Activated CD4-positive, alpha-beta T cell treated with anti-CD3 and anti-CD28 coated beads, Interleukin-2, amount 10 ng/mL, durations not matched to agents 7 days and 5 days (primary cell): ENCODE measurements at regions not wholly inside any gene's neighbourhood (a gene's known extent, or its start where the extent isn't known, plus 50 kb on each side); places are given as distances from the start of the nearest gene placed in this dataset.
"Not testable (repeated sequence)": the region's sequence is repeated elsewhere in the genome, so short reads cannot be mapped to it uniquely, and the experiment has no call there.

ENCODE experiments used
- CTCF ChIA-PET: fragments of 350-600 bp; sonication (Branson Sonifier 250); formaldehyde crosslinking; loops from one replicate; lab custom pipeline; 2021; ENCODE audit warnings: antibody characterized with exemption; lab: Charles Lee
- POLR2A ChIA-PET: fragments of 350-600 bp; sonication (Branson Sonifier 250); formaldehyde crosslinking; loops from one replicate; lab custom pipeline; 2021; ENCODE audit warnings: antibody characterized with exemption; lab: Charles Lee
- DNase-seq: peaks from one replicate; pipeline ENCODE4 v3.0.0-alpha.2; 2020
- H3K27ac Mint-ChIP-seq: one replicate; pipeline ENCODE4 v1.8.0; 2021; ENCODE audit warnings: mild to moderate bottlenecking, moderate library complexity, mixed read lengths
- H3K27me3 Mint-ChIP-seq: one replicate; pipeline ENCODE4 v1.8.0; 2021; ENCODE audit warnings: mixed read lengths
- H3K36me3 Mint-ChIP-seq: one replicate; pipeline ENCODE4 v1.8.0; 2021; ENCODE audit warnings: low read depth, mixed read lengths
- H3K4me1 Mint-ChIP-seq: one replicate; pipeline ENCODE4 v1.8.0; 2021; ENCODE audit warnings: mixed read lengths
- H3K4me3 Mint-ChIP-seq: one replicate; pipeline ENCODE4 v1.8.0; 2021; ENCODE audit warnings: mild to moderate bottlenecking, moderate library complexity, mixed read lengths
- H3K9me3 Mint-ChIP-seq: one replicate; pipeline ENCODE4 v1.8.0; 2021; ENCODE audit warnings: mixed read lengths

DNA sequence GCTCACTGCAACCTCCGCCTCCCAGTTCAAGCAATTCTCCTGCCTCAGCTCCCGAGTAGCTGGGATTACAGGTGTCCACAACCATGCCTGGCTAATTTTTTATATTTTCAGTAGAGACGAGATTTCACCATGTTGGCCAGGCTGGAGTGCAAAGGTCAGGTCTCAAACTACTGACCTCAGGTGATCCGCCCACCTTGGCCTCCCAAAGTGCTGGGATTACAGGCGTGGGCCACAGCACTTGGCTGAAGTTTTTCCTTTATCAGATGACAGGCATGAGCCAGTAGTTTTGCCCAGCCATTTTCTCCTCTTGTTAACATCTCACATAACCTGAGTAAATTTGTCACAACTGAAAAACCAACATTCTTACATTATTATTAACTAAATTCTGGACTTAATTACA, 470.7 kb upstream of the C16orf82 start:
- Mint-ChIP-seq H3K27ac (peak overlapping the region; percentile 31), H3K4me1 (peaks cover 68% of the 10 kb centered on the region), H3K36me3 (peaks cover 23% of the 10 kb centered on the region), H3K9me3 (peaks cover 13% of the 10 kb centered on the region)
- H3K27me3 Mint-ChIP-seq, DNase-seq, CTCF ChIA-PET, POLR2A ChIA-PET, H3K4me3 Mint-ChIP-seq: not testable (repeated sequence)

DNA sequence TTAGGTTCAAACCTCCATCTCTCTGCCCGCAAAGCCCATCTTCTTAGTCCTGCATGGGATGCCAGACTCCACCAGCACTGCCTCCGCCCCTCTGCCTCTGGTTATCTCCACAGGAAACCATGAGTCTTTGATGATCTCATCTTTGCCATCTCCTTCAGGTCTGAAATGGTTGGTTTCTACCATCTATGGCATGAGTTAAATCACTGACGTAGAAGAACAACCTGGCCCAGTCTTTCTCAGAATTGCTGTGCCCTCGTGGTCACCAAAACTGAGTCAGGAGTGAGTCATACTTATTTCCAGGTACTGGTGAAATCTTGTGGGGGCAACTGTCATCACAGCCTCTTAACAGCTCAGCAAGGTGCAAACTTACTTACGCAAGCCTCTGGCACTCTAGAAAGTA, 468.7 kb upstream of the C16orf82 start:
- H3K4me1 Mint-ChIP-seq = peaks cover 88% of the 10 kb centered on the region
- peak; percentile 85 for DNase-seq
- H3K36me3 Mint-ChIP-seq = peaks cover 28% of the 10 kb centered on the region
- H3K9me3 Mint-ChIP-seq = peaks cover 14% of the 10 kb centered on the region
- peak overlapping the region; percentile 91 for H3K27ac Mint-ChIP-seq
- peaks cover 4% of the 10 kb centered on the region for H3K27me3 Mint-ChIP-seq
- H3K4me3 Mint-ChIP-seq = peak overlapping the region; percentile 11
- ChIA-PET CTCF (no interaction called here), POLR2A (no interaction called here)

DNA sequence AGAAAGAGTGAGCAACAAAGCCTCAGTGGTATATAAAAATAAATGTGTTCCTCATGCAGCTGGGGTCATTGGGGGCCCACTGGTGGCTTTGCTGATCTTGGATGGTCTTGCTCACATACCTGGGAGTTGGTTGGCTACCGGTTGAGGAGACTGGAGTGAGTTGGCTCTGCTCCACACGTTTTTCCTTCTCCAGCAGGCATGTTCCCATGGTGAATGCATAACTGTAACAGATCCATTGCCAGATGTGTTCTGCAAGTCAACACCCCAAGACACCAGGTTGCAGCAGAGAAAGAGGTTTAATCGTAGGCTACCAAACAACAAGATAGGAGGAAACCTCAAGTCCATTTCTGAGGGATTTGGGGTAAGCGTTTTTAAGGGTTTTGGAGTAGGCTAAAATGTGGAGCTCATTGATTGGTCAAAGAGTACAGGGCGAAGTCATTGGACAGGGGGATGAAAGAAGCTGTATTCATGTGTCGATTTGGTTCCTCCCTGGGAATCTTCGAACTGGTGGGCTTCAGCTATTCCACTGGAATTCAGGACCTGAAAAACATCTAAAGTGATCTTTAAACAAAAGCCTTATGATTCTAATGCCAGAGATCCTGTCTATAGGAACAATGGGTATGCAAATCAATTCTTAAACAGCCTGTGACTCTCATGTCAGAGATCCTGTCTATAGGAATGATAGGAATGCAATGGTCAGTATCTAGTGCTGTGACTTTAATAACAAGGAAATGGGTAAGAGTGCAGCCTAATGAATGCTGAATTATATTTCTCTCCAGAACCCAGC, 467.5 kb upstream of the C16orf82 start:
- CTCF ChIA-PET = interaction anchor here (0.6 to 1.2 kb wide), 4 partner anchors 15 to 878 kb away, joined by 3 to 4 read pairs (median 4); no protein-coding TSS in a partner anchor
- peaks cover 14% of the 10 kb centered on the region for H3K9me3 Mint-ChIP-seq
- POLR2A ChIA-PET = interaction anchor here (0.7 kb wide), 1 partner anchor 67 kb away, joined by 3 read pairs; no protein-coding TSS in a partner anchor
- H3K4me3 Mint-ChIP-seq = peak overlapping the region; percentile 12
- peak overlapping the region; percentile 91 for H3K27ac Mint-ChIP-seq
- no peak for DNase-seq
- peaks cover 85% of the 10 kb centered on the region for H3K4me1 Mint-ChIP-seq
- peaks cover 31% of the 10 kb centered on the region for H3K36me3 Mint-ChIP-seq
- no peaks in the 10 kb centered on the region for H3K27me3 Mint-ChIP-seq

- ChIA-PET CTCF (interaction anchor here (0.6 to 0.7 kb wide), 2 partner anchors 61 to 879 kb away, joined by 3 to 4 read pairs; no protein-coding TSS in a partner anchor), POLR2A (interaction anchor here (0.7 kb wide), 1 partner anchor 66 kb away, joined by 3 read pairs; no protein-coding TSS in a partner anchor)
- no peak for DNase-seq
- H3K27me3 Mint-ChIP-seq = no peaks in the 10 kb centered on the region
- H3K4me1 Mint-ChIP-seq = peaks cover 86% of the 10 kb centered on the region
- H3K9me3 Mint-ChIP-seq = peaks cover 14% of the 10 kb centered on the region
- peak overlapping the region; percentile 91 for H3K27ac Mint-ChIP-seq
- peaks cover 31% of the 10 kb centered on the region for H3K36me3 Mint-ChIP-seq
- no peak overlapping the region for H3K4me3 Mint-ChIP-seq
These were observed 467.0 kb upstream of the C16orf82 start for GRCh38 chr16:26599785-26600104.

DNA sequence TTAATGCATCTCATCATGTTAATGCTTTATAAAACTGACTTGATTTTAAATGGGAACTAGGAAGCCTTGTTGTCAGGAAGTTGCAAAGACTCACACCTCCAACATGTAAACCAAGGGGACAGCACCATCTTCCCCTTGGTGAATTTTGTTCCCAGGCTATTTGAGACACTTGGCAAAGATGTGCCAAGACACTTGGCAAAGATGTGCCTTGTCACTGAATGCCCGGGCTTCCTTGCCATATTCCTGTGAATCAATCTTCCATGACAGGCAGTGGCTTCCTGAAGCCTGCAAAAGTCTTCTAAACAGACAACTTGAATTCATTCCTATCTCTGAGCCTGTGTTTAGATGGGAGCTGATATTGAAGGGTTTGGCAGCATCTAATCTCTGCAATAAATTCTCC, 465.4 kb upstream of the C16orf82 start:
- Mint-ChIP-seq H3K36me3 (peaks cover 28% of the 10 kb centered on the region), H3K4me1 (peaks cover 86% of the 10 kb centered on the region), H3K9me3 (peaks cover 15% of the 10 kb centered on the region), H3K27ac (peak overlapping the region; percentile 91), H3K4me3 (no peak overlapping the region), H3K27me3 (no peaks in the 10 kb centered on the region)
- POLR2A ChIA-PET = no interaction called here
- no peak for DNase-seq
- CTCF ChIA-PET = interaction anchor here (0.6 to 2.0 kb wide), 5 partner anchors 9 to 31 kb away, joined by 3 to 8 read pairs (median 3); no protein-coding TSS in a partner anchor

DNA sequence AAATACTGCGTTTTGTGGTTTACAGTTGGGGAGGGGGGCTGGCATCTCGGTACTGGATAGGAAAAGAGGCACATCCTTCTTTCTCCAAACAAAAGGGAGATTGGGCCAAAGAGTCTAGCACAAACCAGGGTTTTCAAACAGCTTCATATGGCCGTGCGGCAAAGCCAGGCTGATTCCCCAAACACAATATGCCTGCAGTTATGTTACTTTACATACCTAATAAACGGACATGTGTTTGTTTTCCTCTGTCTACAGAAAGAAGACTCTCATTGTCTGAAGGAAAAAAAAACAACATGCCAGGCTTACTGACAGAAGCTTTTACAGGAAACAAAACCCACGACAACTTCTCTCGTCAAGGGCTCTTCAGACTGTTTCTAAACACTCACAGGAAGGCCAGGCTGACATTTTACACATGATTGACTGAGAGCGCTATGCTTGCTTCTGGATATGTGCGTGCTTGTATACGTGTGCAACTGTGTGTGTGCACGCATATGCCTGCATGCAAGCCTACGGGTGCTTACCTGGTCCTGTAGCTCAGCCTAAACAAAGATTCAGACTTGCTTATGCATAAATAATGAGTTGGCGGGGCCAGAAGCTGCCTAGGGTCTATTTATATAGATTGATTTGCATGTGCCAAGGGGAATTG, 461.0 kb upstream of the C16orf82 start:
- ChIA-PET POLR2A (no interaction called here), CTCF (interaction anchor here (0.5 to 1.5 kb wide), 2 partner anchors 166 to 780 kb away, joined by 3 read pairs; no protein-coding TSS in a partner anchor)
- H3K36me3 Mint-ChIP-seq = peaks cover 27% of the 10 kb centered on the region
- no peak overlapping the region for H3K4me3 Mint-ChIP-seq
- DNase-seq = no peak
- H3K4me1 Mint-ChIP-seq = peaks cover 67% of the 10 kb centered on the region
- H3K27ac Mint-ChIP-seq = peak overlapping the region; percentile 87
- H3K27me3 Mint-ChIP-seq = peaks cover 3% of the 10 kb centered on the region
- H3K9me3 Mint-ChIP-seq = peaks cover 18% of the 10 kb centered on the region

DNA sequence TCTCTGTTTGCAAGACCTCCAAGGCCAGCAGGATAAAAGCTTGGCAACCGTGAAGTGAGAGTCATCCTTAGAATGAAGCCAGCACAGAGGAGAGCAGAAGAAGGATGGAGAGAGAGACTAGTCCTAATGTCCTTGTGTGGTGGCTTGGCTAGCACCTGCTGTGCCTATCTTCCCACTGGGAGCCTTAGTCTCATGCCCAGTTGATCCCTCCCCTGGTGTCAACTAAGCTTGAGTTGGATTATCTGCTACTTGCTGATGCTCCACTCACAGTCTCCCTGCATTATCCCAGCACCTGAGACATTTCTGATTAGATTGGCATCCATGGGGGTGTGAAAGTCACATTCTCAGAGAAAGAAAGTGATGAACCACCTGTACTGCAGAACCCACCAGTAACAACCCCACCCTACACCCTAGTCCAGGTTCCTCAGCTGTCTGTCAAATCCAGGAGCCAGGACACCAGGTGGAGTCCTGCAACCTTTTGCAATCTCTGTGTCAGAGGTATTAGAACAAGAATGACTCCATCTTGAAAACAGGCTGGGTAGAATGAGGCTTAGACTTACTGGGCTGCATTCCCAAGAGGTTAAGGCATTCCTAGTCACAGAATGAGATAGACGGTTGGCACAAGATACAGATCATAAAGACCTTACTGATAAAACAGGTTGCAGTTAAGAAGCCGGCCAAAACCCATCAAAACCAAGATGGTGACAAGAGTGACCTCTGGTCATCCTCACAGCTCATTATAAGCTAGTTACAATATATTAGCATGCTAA, 460.2 kb upstream of the C16orf82 start:
- peaks cover 61% of the 10 kb centered on the region for H3K4me1 Mint-ChIP-seq
- no peak overlapping the region for H3K4me3 Mint-ChIP-seq
- POLR2A ChIA-PET = no interaction called here

GRCh38 chr16:26614237-26614841, 452.4 kb upstream of the C16orf82 start:
- Mint-ChIP-seq H3K27ac (peak overlapping the region; percentile 85), H3K36me3 (peaks cover 28% of the 10 kb centered on the region), H3K27me3 (peaks cover 22% of the 10 kb centered on the region), H3K4me1 (peaks cover 32% of the 10 kb centered on the region), H3K4me3 (peak overlapping the region; percentile 54), H3K9me3 (peaks cover 19% of the 10 kb centered on the region)
- CTCF ChIA-PET = interaction anchor here (0.6 to 2.0 kb wide), 7 partner anchors 8 to 53 kb away, joined by 3 to 6 read pairs (median 4); no protein-coding TSS in a partner anchor
- POLR2A ChIA-PET = no interaction called here
- peak; percentile 38 for DNase-seq

More for the DNA sequence above, 460.2 kb upstream of the C16orf82 start:
- H3K27ac Mint-ChIP-seq = peak overlapping the region; percentile 87
- peaks cover 28% of the 10 kb centered on the region for H3K36me3 Mint-ChIP-seq
- no peak for DNase-seq
- CTCF ChIA-PET = interaction anchor here (1.5 to 1.9 kb wide), 2 partner anchors 39 to 779 kb away, joined by 3 to 4 read pairs; no protein-coding TSS in a partner anchor
- peaks cover 18% of the 10 kb centered on the region for H3K9me3 Mint-ChIP-seq
- H3K27me3 Mint-ChIP-seq = peaks cover 6% of the 10 kb centered on the region

DNA sequence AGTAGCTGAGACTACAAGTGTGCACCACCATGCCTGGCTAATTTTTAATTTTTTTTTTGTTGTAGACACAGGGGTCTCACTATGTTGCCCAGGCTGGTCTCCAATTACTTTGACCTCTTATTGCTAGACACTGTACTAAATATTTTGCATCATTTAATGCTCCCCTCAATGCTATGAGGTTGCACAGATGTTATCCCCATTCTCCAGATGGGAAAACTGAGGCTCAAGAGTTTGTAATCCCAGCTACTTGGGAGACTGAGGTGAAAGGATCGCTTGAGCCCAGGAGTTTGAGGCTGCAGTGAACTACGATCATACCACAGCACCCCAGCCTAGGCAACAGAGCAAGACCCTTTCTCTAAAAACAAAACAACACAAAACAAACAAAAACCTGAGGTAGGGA, 443.3 kb upstream of the C16orf82 start:
- ChIA-PET CTCF (interaction anchor here (0.6 to 1.4 kb wide), 3 partner anchors 22 to 55 kb away, joined by 3 to 8 read pairs (median 3); no protein-coding TSS in a partner anchor), POLR2A (no interaction called here)
- Mint-ChIP-seq H3K4me1 (peaks cover 19% of the 10 kb centered on the region), H3K36me3 (peaks cover 17% of the 10 kb centered on the region), H3K27me3 (peaks cover 31% of the 10 kb centered on the region), H3K27ac (no peak overlapping the region), H3K4me3 (no peak overlapping the region), H3K9me3 (peaks cover 33% of the 10 kb centered on the region)
- no peak for DNase-seq

DNA sequence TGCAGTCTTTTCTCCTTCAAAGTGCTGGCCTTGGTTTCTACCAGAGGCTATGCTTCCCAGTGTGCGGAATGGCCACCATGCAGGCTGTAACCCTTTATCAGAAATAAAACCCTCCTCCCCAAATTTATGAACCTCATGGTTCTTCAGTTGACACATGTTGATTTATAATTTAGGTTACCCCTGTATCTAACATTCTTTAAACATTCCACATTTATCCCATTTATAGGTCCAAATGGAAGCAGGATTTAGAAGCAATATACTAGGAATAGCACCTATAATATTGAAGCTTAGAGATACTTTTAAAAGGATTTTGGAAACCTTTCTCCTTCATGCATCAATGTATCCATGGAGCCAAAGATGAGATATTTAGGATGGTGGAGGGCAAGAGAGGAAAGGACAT, 438.8 kb upstream of the C16orf82 start:
- Mint-ChIP-seq H3K27me3 (peaks cover 10% of the 10 kb centered on the region), H3K4me1 (peaks cover 5% of the 10 kb centered on the region), H3K36me3 (peaks cover 17% of the 10 kb centered on the region), H3K27ac (no peak overlapping the region), H3K4me3 (no peak overlapping the region), H3K9me3 (peaks cover 54% of the 10 kb centered on the region)
- DNase-seq = no peak
- ChIA-PET POLR2A (no interaction called here), CTCF (no interaction called here)

- H3K4me3 Mint-ChIP-seq, DNase-seq, POLR2A ChIA-PET, H3K27ac Mint-ChIP-seq, H3K4me1 Mint-ChIP-seq: not testable (repeated sequence)
- Mint-ChIP-seq H3K9me3 (peaks cover 66% of the 10 kb centered on the region), H3K36me3 (peaks cover 18% of the 10 kb centered on the region), H3K27me3 (peaks cover 13% of the 10 kb centered on the region)
- CTCF ChIA-PET = interaction anchor here (1.1 kb wide), 1 partner anchor 14 kb away, joined by 3 read pairs; no protein-coding TSS in a partner anchor
These were observed 435.4 kb upstream of the C16orf82 start for GRCh38 chr16:26631365-26631764.
